Osteocyte (in vitro differentiated cells): ENCODE measurements at regions not wholly inside any gene's neighbourhood (a gene's known extent, or its start where the extent isn't known, plus 50 kb on each side); places are given as distances from the start of the nearest gene placed in this dataset.

Source experiments
- DNase-seq: peaks from one replicate; pipeline ENCODE4 v3.0.0; 2021; ENCODE audit warnings: mixed read lengths; ENCODE audit not compliant: unreplicated experiment; ENCODE audit errors: extremely low spot score
- H3K27ac Mint-ChIP-seq: one replicate; pipeline ENCODE4 v1.8.0; 2021; ENCODE audit warnings: mild to moderate bottlenecking, mixed read lengths; ENCODE audit not compliant: unreplicated experiment
- H3K27me3 Mint-ChIP-seq: one replicate; pipeline ENCODE4 v1.8.0; 2021; ENCODE audit warnings: mixed read lengths; ENCODE audit not compliant: unreplicated experiment
- H3K36me3 Mint-ChIP-seq: one replicate; pipeline ENCODE4 v1.8.0; 2021; ENCODE audit warnings: mixed read lengths; ENCODE audit not compliant: unreplicated experiment
- H3K4me1 Mint-ChIP-seq: one replicate; pipeline ENCODE4 v1.8.0; 2021; ENCODE audit warnings: mixed read lengths; ENCODE audit not compliant: unreplicated experiment
- H3K4me3 Mint-ChIP-seq: one replicate; pipeline ENCODE4 v1.8.0; 2021; ENCODE audit warnings: mild to moderate bottlenecking, moderate library complexity, mixed read lengths; ENCODE audit not compliant: unreplicated experiment
- H3K9me3 Mint-ChIP-seq: one replicate; pipeline ENCODE4 v1.8.0; 2021; ENCODE audit warnings: mixed read lengths; ENCODE audit not compliant: unreplicated experiment
- CTCF ChIP-seq: fragments of 200-600 bp; sonication (generic); IDR thresholded peaks from 2 replicates; pipeline ENCODE4 v1.5.0; 2021; ENCODE audit warnings: antibody characterized with exemption, mild to moderate bottlenecking, moderate library complexity

GRCh38 chr2:103781313-103781712, 1019.5 kb downstream of the TMEM182 start:
- no peak for TF ChIP-seq CTCF
- Mint-ChIP-seq H3K9me3 (peaks cover 15% of the 10 kb centered on the region), H3K36me3 (no peaks in the 10 kb centered on the region), H3K27me3 (no peaks in the 10 kb centered on the region), H3K4me3 (no peak overlapping the region), H3K27ac (no peak overlapping the region), H3K4me1 (no peaks in the 10 kb centered on the region)
- no peak for DNase-seq

GRCh38 chr2:103784261-103784660, 1022.4 kb downstream of the TMEM182 start:
- H3K9me3 Mint-ChIP-seq, result no peaks in the 10 kb centered on the region
- H3K4me1 Mint-ChIP-seq, result peaks cover 7% of the 10 kb centered on the region
- DNase-seq, result no peak

GRCh38 chr2:103785432-103785831, 1023.6 kb downstream of the TMEM182 start:
- Mint-ChIP-seq H3K9me3 (no peaks in the 10 kb centered on the region), H3K36me3 (no peaks in the 10 kb centered on the region), H3K4me3 (no peak overlapping the region), H3K4me1 (peaks cover 16% of the 10 kb centered on the region), H3K27me3 (no peaks in the 10 kb centered on the region), H3K27ac (no peak overlapping the region)
- no peak for DNase-seq
- no peak for TF ChIP-seq CTCF

More at GRCh38 chr2:103784261-103784660, 1022.4 kb downstream of the TMEM182 start:
- no peak overlapping the region for H3K27ac Mint-ChIP-seq
- H3K36me3 Mint-ChIP-seq, result no peaks in the 10 kb centered on the region
- TF ChIP-seq CTCF, result no peak
- H3K27me3 Mint-ChIP-seq, result no peaks in the 10 kb centered on the region
- no peak overlapping the region for H3K4me3 Mint-ChIP-seq

- no peaks in the 10 kb centered on the region for H3K9me3 Mint-ChIP-seq
- H3K4me1 Mint-ChIP-seq, result peaks cover 16% of the 10 kb centered on the region
- no peak overlapping the region for H3K27ac Mint-ChIP-seq
- no peaks in the 10 kb centered on the region for H3K36me3 Mint-ChIP-seq
- no peak for DNase-seq
- H3K4me3 Mint-ChIP-seq, result no peak overlapping the region
- no peaks in the 10 kb centered on the region for H3K27me3 Mint-ChIP-seq
- TF ChIP-seq CTCF, result no peak
These were observed 1024.1 kb downstream of the TMEM182 start for GRCh38 chr2:103785956-103786355.

- no peak for DNase-seq
- Mint-ChIP-seq H3K36me3 (no peaks in the 10 kb centered on the region), H3K9me3 (no peaks in the 10 kb centered on the region), H3K4me3 (no peak overlapping the region), H3K27ac (no peak overlapping the region), H3K27me3 (no peaks in the 10 kb centered on the region), H3K4me1 (peaks cover 16% of the 10 kb centered on the region)
- no peak for TF ChIP-seq CTCF
These were observed 1026.6 kb downstream of the TMEM182 start for GRCh38 chr2:103788389-103788788.
